ENCODE measurements at regions not wholly inside any gene's neighbourhood (a gene's known extent, or its start where the extent isn't known, plus 50 kb on each side); places are given as distances from the start of the nearest gene placed in this dataset.

DNA sequence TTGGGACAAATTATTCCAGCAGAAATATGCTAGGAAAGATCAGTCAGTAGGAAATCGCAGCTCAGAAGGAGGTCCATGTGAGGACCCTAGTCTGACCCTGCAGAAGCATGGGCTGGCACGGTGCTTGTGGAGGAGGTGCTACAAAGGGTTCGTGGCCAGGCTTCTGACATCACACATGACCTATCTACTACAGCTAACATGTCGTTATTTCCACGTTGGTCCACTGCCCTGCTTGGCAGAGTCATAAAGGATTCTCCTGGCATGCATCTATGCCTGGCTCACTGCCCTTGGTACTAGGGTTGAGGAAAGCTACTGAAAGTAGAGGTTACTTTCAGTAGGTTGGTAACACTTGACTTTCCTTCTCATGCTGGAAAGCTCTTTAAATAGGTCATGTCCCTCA is 118.1 kb upstream of the SHISA6 start:
- H3K36me3 ChIP-seq (ENCODE audit: control insufficient read depth in 2 of 2, extremely low read depth in 1 of 2, insufficient read depth in 2 of 2, low read length in 2 of 2): no peaks in the 10 kb centered on the region
- BruUV-seq (replicated peaks): no TSS peak
- POLR2A ChIA-PET: no interaction called here
- no peak overlapping the region for H3K27ac ChIP-seq (ENCODE audit: insufficient read depth, low read depth, low read length)
- H3K4me1 ChIP-seq (ENCODE audit: control insufficient read depth, extremely low read depth, insufficient read depth, low read length): no peaks in the 10 kb centered on the region
- H3K4me3 ChIP-seq (replicated peaks in 1 of 3; ENCODE audit: insufficient read depth in 1 of 3, low read depth in 1 of 3, low read length in 3 of 3): no peak overlapping the region
- H3K9me3 ChIP-seq (replicated peaks; ENCODE audit: control insufficient read depth, insufficient read depth, low read length): peaks cover 2% of the 10 kb centered on the region
- CTCF ChIA-PET: no interaction called here
- no peaks in the 10 kb centered on the region for H4K20me1 ChIP-seq (replicated peaks; ENCODE audit: control insufficient read depth, extremely low read depth, insufficient read depth, low read length)
- dilution Hi-C loops (cut with MboI; ENCODE audit: extremely low pct_ligation_motif_present, low sequenced_read_pairs) (no loop called here), intact Hi-C loops (cut with micrococcal nuclease) (no loop called here)
- no peaks in the 10 kb centered on the region for H3K79me2 ChIP-seq (ENCODE audit: control insufficient read depth, insufficient read depth, low read length)
- no peak overlapping the region for H3K4me2 ChIP-seq (ENCODE audit: insufficient read depth, low read length)
- H2AFZ ChIP-seq (ENCODE audit: low read depth, low read length): no peak overlapping the region
- no peaks in the 10 kb centered on the region for H3K27me3 ChIP-seq (ENCODE audit: control insufficient read depth in 2 of 2, insufficient read depth in 2 of 2, low read length in 2 of 2)
- H3K9ac ChIP-seq (replicated peaks; ENCODE audit: extremely low read depth, insufficient read depth, low read length): no peak overlapping the region
- FAIRE-seq: no peak
- no peak for DNase-seq (ENCODE audit: low read depth, low spot score)
- no peaks in the 10 kb centered on the region for H3K9me1 ChIP-seq (replicated peaks; ENCODE audit: control insufficient read depth, extremely low read depth, insufficient read depth, low read length)
- no peak for TF ChIP-seq FOS (IDR thresholded peaks at IDR 0.05; ENCODE audit: borderline replicate concordance, insufficient read depth, low read length)
- TF ChIP-seq JUN (IDR thresholded peaks at IDR 0.05; ENCODE audit: borderline replicate concordance, insufficient read depth, insufficient read length, low read depth): no peak
- no peak for TF ChIP-seq EZH2 (IDR thresholded peaks at IDR 0.05; ENCODE audit: borderline replicate concordance, low read depth, low read length, severe bottlenecking)
- no peak for TF ChIP-seq MYC (IDR thresholded peaks at IDR 0.05; ENCODE audit: low read depth, low read length)
- no peak for TF ChIP-seq GATA2 (IDR thresholded peaks at IDR 0.05; ENCODE audit: insufficient read depth, insufficient read length, low read depth, low read length)
- TF ChIP-seq MAX (IDR thresholded peaks at IDR 0.05; ENCODE audit: insufficient read depth, insufficient read length): no peak
- TF ChIP-seq POLR2A (IDR thresholded peaks at IDR 0.05; ENCODE audit: low read depth, low read length): no peak
- no peak for TF ChIP-seq POLR2AphosphoS5 (IDR thresholded peaks at IDR 0.05; ENCODE audit: insufficient read depth, low read depth, low read length)
- TF ChIP-seq CTCF (IDR thresholded peaks at IDR 0.05; ENCODE audit: extremely low read depth in 1 of 2, insufficient read depth in 1 of 2, low read depth in 1 of 2, low read length in 2 of 2): no peak
